GM12878 (cell line): ENCODE measurements at regions not wholly inside any gene's neighbourhood (a gene's known extent, or its start where the extent isn't known, plus 50 kb on each side); places are given as distances from the start of the nearest gene placed in this dataset.

Experiments used
- ATAC-seq: fragments of 200-7000 bp; cut with Tn5 transposase; 3 replicates; pipeline ENCODE4 v1.9.1; 2020; ENCODE audit warnings: mild to moderate bottlenecking, moderate library complexity
- BruUV-seq: library from RNA; stranded (reverse); fragments of 400-500 nt; replicated peaks from 2 replicates; lab custom pipeline; 2021; lab: Mats Ljungman, UMichigan
- CTCF ChIA-PET: fragments of 300-600 bp; sonication (Branson Sonifier 250); formaldehyde crosslinking; extraction: SDS; loops from one replicate; lab custom pipeline; 2021; ENCODE audit warnings: inconsistent platforms; lab: Yijun Ruan, JAX
- POLR2A ChIA-PET: fragments of 350-600 bp; formaldehyde crosslinking; extraction: SDS; loops from one replicate; lab custom pipeline; 2021; ENCODE audit warnings: inconsistent platforms; lab: Charles Lee
- RAD21 ChIA-PET: fragments of 300-600 bp; sonication (Branson Sonifier 250); formaldehyde crosslinking; loops from one replicate; lab custom pipeline; 2023; ENCODE audit warnings: antibody characterized with exemption; ENCODE audit not compliant: unreplicated experiment; lab: Charles Lee
- SMC1A ChIA-PET: fragments of 300-600 bp; sonication (Branson Sonifier 250); formaldehyde crosslinking; loops from one replicate; lab custom pipeline; 2023; ENCODE audit not compliant: unreplicated experiment, uncharacterized antibody; lab: Charles Lee
- DNase-seq: peaks from one replicate; pipeline ENCODE4 v3.0.0-alpha.2; 2011; ENCODE audit warnings: low read depth, low spot score
- FAIRE-seq: peaks from 3 replicates; lab custom pipeline; 2011; peaks lifted over from hg19 to GRCh38; lab: Jason Lieb, UNC
- H2AFZ ChIP-seq: 2 replicates; pipeline ENCODE4 v1.6.0; 2011; ENCODE audit warnings: low read depth, low read length, control low read depth; ENCODE audit not compliant: control insufficient read depth
- H3K27ac ChIP-seq: 2 replicates; pipeline ENCODE4 v1.5.1; 2011; ENCODE audit warnings: control low read depth; ENCODE audit not compliant: control insufficient read depth, insufficient read depth
- H3K27me3 ChIP-seq, 2 experiments: replicated peaks in 1 of 2; 2 replicates each; pipeline versions ENCODE4 v1.6.0 to v1.6.1; 2011; ENCODE audit warnings: low read length in 1 of 2; ENCODE audit not compliant: control insufficient read depth in 2 of 2, insufficient read depth in 2 of 2
- H3K36me3 ChIP-seq, 2 experiments: 2 replicates each; pipeline ENCODE4 v1.5.1; 2011; ENCODE audit warnings: low read length in 1 of 2; ENCODE audit not compliant: control insufficient read depth in 2 of 2, insufficient read depth in 2 of 2
- H3K4me1 ChIP-seq: 2 replicates; pipeline ENCODE4 v1.6.1; 2011; ENCODE audit warnings: mild to moderate bottlenecking, low read length, moderate library complexity, mixed read lengths; ENCODE audit not compliant: control insufficient read depth, insufficient read depth
- H3K4me2 ChIP-seq: 2 replicates; pipeline ENCODE4 v1.6.0; 2011; ENCODE audit warnings: control low read depth; ENCODE audit not compliant: control insufficient read depth, insufficient read depth
- H3K4me3 ChIP-seq: fragments of 200-600 bp; sonication (generic); 2 replicates; pipeline ENCODE4 v1.5.1; 2016
- H3K79me2 ChIP-seq: 2 replicates; pipeline ENCODE4 v1.6.0; 2011; ENCODE audit warnings: low read length; ENCODE audit not compliant: control insufficient read depth, insufficient read depth
- H3K9ac ChIP-seq: 2 replicates; pipeline ENCODE4 v1.8.0; 2011; ENCODE audit warnings: low read length, control low read depth, mixed read lengths; ENCODE audit not compliant: control insufficient read depth, insufficient read depth
- H3K9me3 ChIP-seq: replicated peaks from 3 replicates; pipeline ENCODE4 v1.5.1; 2011; ENCODE audit warnings: mild to moderate bottlenecking, low read length; ENCODE audit not compliant: control insufficient read depth, insufficient read depth
- H4K20me1 ChIP-seq: 2 replicates; pipeline ENCODE4 v1.6.0; 2011; ENCODE audit not compliant: control insufficient read depth, insufficient read depth
- BMI1 ChIP-seq: fragments of 450-650 bp; IDR thresholded peaks from 2 replicates; pipeline ENCODE4 v1.6.1; 2016; ENCODE audit warnings: mild to moderate bottlenecking, moderate library complexity, borderline replicate concordance
- DPF2 ChIP-seq: fragments of 450-650 bp; IDR thresholded peaks from 2 replicates; pipeline ENCODE4 v1.6.1; 2017; ENCODE audit warnings: mild to moderate bottlenecking
- MEF2B ChIP-seq: fragments of 450-650 bp; IDR thresholded peaks from 2 replicates; pipeline ENCODE4 v1.6.1; 2018; ENCODE audit warnings: mild to moderate bottlenecking, moderate library complexity; ENCODE audit not compliant: partially characterized antibody, poor library complexity, severe bottlenecking
- NFXL1 ChIP-seq: fragments of 450-650 bp; IDR thresholded peaks from 2 replicates; pipeline ENCODE4 v1.6.1; 2017; ENCODE audit warnings: antibody characterized with exemption, mild to moderate bottlenecking, borderline replicate concordance
- NR2F1 ChIP-seq: fragments of 450-650 bp; conservative IDR thresholded peaks from 2 replicates; pipeline ENCODE4 v1.6.1; 2017; ENCODE audit warnings: mild to moderate bottlenecking
- TCF12 ChIP-seq: IDR thresholded peaks from 2 replicates; pipeline ENCODE4 v1.6.1; 2011; ENCODE audit warnings: low read depth, mild to moderate bottlenecking, low read length
- ZBTB11 ChIP-seq: fragments of 450-650 bp; formaldehyde crosslinking; IDR thresholded peaks from 2 replicates; pipeline ENCODE4 v1.5.0; 2022; ENCODE audit warnings: mild to moderate bottlenecking, missing genetic modification characterization
- WGBS: methylation state at CpG from one replicate; pipeline ENCODE4 v1.1.6; 2016; ENCODE audit warnings: low lambda C conversion rate; ENCODE audit not compliant: insufficient replicate concordance, insufficient coverage; ENCODE audit errors: missing lambda C conversion rate; 5-methylcytosine and 5-hydroxymethylcytosine counted together
- in situ Hi-C: fragments of 300-500 bp; cut with MboI; formaldehyde crosslinking; loops from 9 replicates; pipeline ENCODE4 v1.14.3; 2018; ENCODE audit warnings: mixed read lengths
- intact Hi-C: fragments of 100-400 bp; cut with micrococcal nuclease; formaldehyde crosslinking; loops from one replicate; pipeline ENCODE4 v1.14.2; 2022; ENCODE audit not compliant: unreplicated experiment

- CTCF ChIA-PET = no interaction called here
- no peak for DNase-seq
- Histone ChIP-seq H2AFZ (no peak overlapping the region), H3K27me3 (no peaks in the 10 kb centered on the region), H3K27ac (no peak overlapping the region), H3K9ac (no peak overlapping the region), H3K79me2 (no peaks in the 10 kb centered on the region), H3K4me3 (no peak overlapping the region), H3K4me2 (no peak overlapping the region), H3K36me3 (no peaks in the 10 kb centered on the region), H3K9me3 (no peaks in the 10 kb centered on the region), H3K4me1 (no peaks in the 10 kb centered on the region), H4K20me1 (no peaks in the 10 kb centered on the region)
- RAD21 ChIA-PET = no interaction called here
- BruUV-seq = no TSS peak
- SMC1A ChIA-PET = no interaction called here
- intact Hi-C loops = no loop called here
- in situ Hi-C loops = no loop called here
- no peak for ATAC-seq
- POLR2A ChIA-PET = no interaction called here
- TF ChIP-seq NFXL1 = no peak
- TF ChIP-seq BMI1 = no peak
- no peak for TF ChIP-seq NR2F1
- no peak for TF ChIP-seq ZBTB11 (CRISPR knock-in tag)
- TF ChIP-seq TCF12 = no peak
- no peak for TF ChIP-seq DPF2
- TF ChIP-seq MEF2B = no peak
- FAIRE-seq = no peak
- 11% methylated on average over 6 of the region's 6 CpGs for WGBS
Observed at GRCh38 chr9:86893811-86894490, 53.4 kb downstream of the GAS1 start.
